Esophagus muscularis mucosa (tissue), 4 donors: ENCODE measurements at regions not wholly inside any gene's neighbourhood (a gene's known extent, or its start where the extent isn't known, plus 50 kb on each side); places are given as distances from the start of the nearest gene placed in this dataset.
"Not testable (repeated sequence)": the region's sequence is repeated elsewhere in the genome, so short reads cannot be mapped to it uniquely, and the experiment has no call there.

Experiments
- DNase-seq: peaks from one replicate; pipeline ENCODE4 v3.0.0-alpha.2; 2017; ENCODE audit errors: extremely low spot score
- H3K27ac ChIP-seq, 4 donors: fragments of 200-600 bp; sonication (generic); replicated peaks in 1 of 4; 1 replicate in 3 of 4; 2 replicates in 1 of 4; pipeline ENCODE4 v1.5.1; 2016 to 2019; ENCODE audit warnings: mild to moderate bottlenecking in 1 of 4
- H3K27me3 ChIP-seq, 4 donors: fragments of 200-600 bp; sonication (generic); one replicate each; pipeline versions ENCODE4 v1.5.1 to v1.6.0; 2016 to 2019
- H3K36me3 ChIP-seq, 4 donors: fragments of 200-600 bp; sonication (generic); one replicate each; pipeline ENCODE4 v1.5.1; 2016 to 2019
- H3K4me1 ChIP-seq, 4 donors: fragments of 200-600 bp; sonication (generic); one replicate each; pipeline ENCODE4 v1.5.1; 2016 to 2019
- H3K4me3 ChIP-seq, 4 donors: fragments of 200-600 bp; sonication (generic); 1 replicate in 2 of 4; 2 replicates in 2 of 4; pipeline ENCODE4 v1.5.1; 2016 to 2019; ENCODE audit warnings: mild to moderate bottlenecking in 4 of 4, moderate library complexity in 1 of 4
- H3K9me3 ChIP-seq, 4 donors: fragments of 200-600 bp; sonication (generic); 1 replicate in 3 of 4; 2 replicates in 1 of 4; pipeline ENCODE4 v1.5.1; 2016 to 2019
- CTCF ChIP-seq, 3 experiments: fragments of 200-600 bp in 2 of 3; fragments of 450-650 bp in 1 of 3; sonication (generic) in 2 of 3; IDR thresholded peaks; one replicate each; pipeline ENCODE4 v1.5.1; 2017 to 2019; ENCODE audit warnings: antibody characterized with exemption in 3 of 3, mild to moderate bottlenecking in 2 of 3, moderate library complexity in 1 of 3
- EP300 ChIP-seq: sonication (generic); formaldehyde crosslinking; IDR thresholded peaks from one replicate; pipeline ENCODE4 v1.6.1; 2017; ENCODE audit warnings: antibody characterized with exemption
- POLR2A ChIP-seq: fragments of 450-650 bp; IDR thresholded peaks from one replicate; pipeline ENCODE4 v1.6.1; 2017; ENCODE audit warnings: antibody characterized with exemption, moderate library complexity, mild to moderate bottlenecking, low read depth
- POLR2AphosphoS5 ChIP-seq, 2 donors: sonication (generic); formaldehyde crosslinking; IDR thresholded peaks; one replicate each; pipeline ENCODE4 v1.6.1; 2017; ENCODE audit warnings: antibody characterized with exemption in 2 of 2
- WGBS: methylation state at CpG from one replicate; pipeline ENCODE4 v1.1.5; 2018; 5-methylcytosine and 5-hydroxymethylcytosine counted together
- intact Hi-C: fragments of 100-400 bp; cut with DNase I; formaldehyde crosslinking; loops from one replicate; pipeline ENCODE4 v1.15.1; 2023

GRCh38 chr1:185393205-185393604 is 76.2 kb upstream of the IVNS1ABP start:
- Histone ChIP-seq H3K36me3 (no peaks in the 10 kb centered on the region), H3K4me1 (no peaks in the 10 kb centered on the region), H3K27ac (no peak overlapping the region), H3K27me3 (no peaks in the 10 kb centered on the region), H3K9me3 (no peaks in the 10 kb centered on the region), H3K4me3 (no peak overlapping the region)
- TF ChIP-seq POLR2A (no peak), CTCF (IDR thresholded peaks at IDR 0.05) (no peak), POLR2AphosphoS5 (IDR thresholded peaks at IDR 0.05) (no peak), EP300 (no peak)
- DNase-seq = no peak
- WGBS = 91% methylated on average over 4 of the region's 4 CpGs
- intact Hi-C loops = no loop called here

- H3K27ac ChIP-seq = no peak overlapping the region
- DNase-seq = no peak
- no peak for TF ChIP-seq POLR2AphosphoS5 (IDR thresholded peaks at IDR 0.05)
- TF ChIP-seq POLR2A = no peak
- no peak for TF ChIP-seq EP300
- TF ChIP-seq CTCF (IDR thresholded peaks at IDR 0.05) = no peak
- peaks cover 0 to 5% (median 0%) of the 10 kb centered on the region in 4 donors for H3K9me3 ChIP-seq
- H3K27me3 ChIP-seq = no peaks in the 10 kb centered on the region
- intact Hi-C loops = no loop called here
- no peak overlapping the region for H3K4me3 ChIP-seq
- no peaks in the 10 kb centered on the region for H3K4me1 ChIP-seq
- H3K36me3 ChIP-seq = no peaks in the 10 kb centered on the region
These were observed 71.8 kb upstream of the IVNS1ABP start for GRCh38 chr1:185388815-185389214.

- intact Hi-C loops = no loop called here
- no peak for DNase-seq
- Histone ChIP-seq H3K27ac (no peak overlapping the region), H3K36me3 (no peaks in the 10 kb centered on the region), H3K9me3 (peaks cover 0 to 5% (median 0%) of the 10 kb centered on the region in 4 donors), H3K27me3 (no peaks in the 10 kb centered on the region), H3K4me3 (no peak overlapping the region), H3K4me1 (no peaks in the 10 kb centered on the region)
- TF ChIP-seq POLR2AphosphoS5 (IDR thresholded peaks at IDR 0.05) = no peak
- TF ChIP-seq EP300 = no peak
- no peak for TF ChIP-seq CTCF (IDR thresholded peaks at IDR 0.05)
- no peak for TF ChIP-seq POLR2A
These were observed 71.3 kb upstream of the IVNS1ABP start for GRCh38 chr1:185388346-185388745.

GRCh38 chr1:185385991-185386390 is 68.9 kb upstream of the IVNS1ABP start:
- Histone ChIP-seq H3K27ac (no peak overlapping the region), H3K4me3 (no peak overlapping the region), H3K27me3 (no peaks in the 10 kb centered on the region), H3K9me3 (peaks cover 0 to 5% (median 0%) of the 10 kb centered on the region in 4 donors), H3K36me3 (no peaks in the 10 kb centered on the region), H3K4me1 (no peaks in the 10 kb centered on the region)
- no peak for TF ChIP-seq POLR2AphosphoS5 (IDR thresholded peaks at IDR 0.05)
- no peak for TF ChIP-seq CTCF (IDR thresholded peaks at IDR 0.05)
- TF ChIP-seq EP300 = no peak
- 90% methylated on average over 2 of the region's 2 CpGs for WGBS
- DNase-seq = no peak
- intact Hi-C loops = no loop called here

GRCh38 chr1:185383805-185384204 is 66.8 kb upstream of the IVNS1ABP start:
- DNase-seq, H3K9me3 ChIP-seq, H3K27ac ChIP-seq, H3K4me3 ChIP-seq, intact Hi-C loops, H3K4me1 ChIP-seq, H3K27me3 ChIP-seq, H3K36me3 ChIP-seq: not testable (repeated sequence)
- WGBS = 70% methylated on average over 5 of the region's 6 CpGs
